H1 (cell line): ENCODE measurements at regions not wholly inside any gene's neighbourhood (a gene's known extent, or its start where the extent isn't known, plus 50 kb on each side); places are given as distances from the start of the nearest gene placed in this dataset.

Experiments used
- CTCF ChIA-PET: fragments of 300-600 bp; sonication (Branson Sonifier 250); formaldehyde crosslinking; loops from one replicate; lab custom pipeline; 2021; ENCODE audit not compliant: partially characterized antibody; lab: Charles Lee
- POLR2A ChIA-PET: fragments of 300-600 bp; sonication (Branson Sonifier 250); formaldehyde crosslinking; loops from one replicate; lab custom pipeline; 2021; ENCODE audit warnings: inconsistent platforms; ENCODE audit not compliant: partially characterized antibody; lab: Charles Lee
- DNase-seq, 2 experiments: peaks; one replicate each; pipeline versions ENCODE4 v3.0.0 to v3.0.0-alpha.2; 2010 to 2022; ENCODE audit warnings: low spot score in 2 of 2, low read depth in 1 of 2, mixed read lengths in 1 of 2
- FAIRE-seq: peaks from 2 replicates; lab custom pipeline; 2011; peaks lifted over from hg19 to GRCh38; lab: Jason Lieb, UNC
- H2AFZ ChIP-seq: 2 replicates; pipeline ENCODE4 v1.8.1; 2012; ENCODE audit warnings: low read length, inconsistent platforms
- H2AK5ac ChIP-seq: 2 replicates; pipeline ENCODE4 v1.6.1; 2013; ENCODE audit warnings: low read depth, low read length
- H2BK120ac ChIP-seq: replicated peaks from 2 replicates; pipeline ENCODE3; 2013; ENCODE audit warnings: low read depth, low read length, inconsistent platforms
- H2BK12ac ChIP-seq: 2 replicates; pipeline ENCODE4 v1.6.1; 2013; ENCODE audit warnings: low read depth, low read length
- H2BK15ac ChIP-seq: 2 replicates; pipeline ENCODE4 v1.6.1; 2013; ENCODE audit warnings: low read length
- H2BK20ac ChIP-seq: 2 replicates; pipeline ENCODE4 v1.6.1; 2013; ENCODE audit warnings: low read length
- H2BK5ac ChIP-seq: 2 replicates; pipeline ENCODE4 v1.6.1; 2013; ENCODE audit warnings: low read depth, low read length
- H3K14ac ChIP-seq: 2 replicates; pipeline ENCODE4 v1.6.1; 2013; ENCODE audit warnings: inconsistent platforms; ENCODE audit not compliant: insufficient read length
- H3K18ac ChIP-seq: 2 replicates; pipeline ENCODE4 v1.6.1; 2013; ENCODE audit warnings: low read length; ENCODE audit errors: extremely low read depth
- H3K23ac ChIP-seq: 2 replicates; pipeline ENCODE4 v1.6.1; 2013; ENCODE audit warnings: inconsistent platforms; ENCODE audit not compliant: insufficient read length
- H3K23me2 ChIP-seq: 2 replicates; pipeline ENCODE4 v1.6.1; 2013; ENCODE audit warnings: low read depth, low read length
- H3K27ac ChIP-seq: 2 replicates; pipeline ENCODE4 v1.6.1; 2011; ENCODE audit warnings: low read depth, low read length, inconsistent platforms
- H3K27me3 ChIP-seq, 4 experiments: replicated peaks in 1 of 4; 1 replicate in 1 of 4; 2 replicates in 3 of 4; pipeline versions ENCODE4 v1.6.1 to v1.8.1; 2011 to 2013; ENCODE audit warnings: low read length in 3 of 4, mild to moderate bottlenecking in 3 of 4, inconsistent platforms in 2 of 4, mixed read lengths in 2 of 4, moderate library complexity in 1 of 4; ENCODE audit not compliant: control insufficient read depth in 3 of 4, insufficient read depth in 3 of 4; ENCODE audit errors: extremely low read depth in 1 of 4
- H3K36me3 ChIP-seq, 4 experiments: 2 replicates each; pipeline versions ENCODE4 v1.6.1 to v1.8.1; 2011 to 2013; ENCODE audit warnings: mild to moderate bottlenecking in 4 of 4, low read length in 3 of 4, moderate library complexity in 2 of 4, control low read depth in 1 of 4, inconsistent platforms in 1 of 4; ENCODE audit not compliant: insufficient read depth in 4 of 4, control insufficient read depth in 2 of 4
- H3K4ac ChIP-seq: replicated peaks from 2 replicates; pipeline ENCODE3; 2013; ENCODE audit warnings: low read length, low read depth, mixed read lengths, inconsistent platforms; ENCODE audit not compliant: insufficient read length
- H3K4me1 ChIP-seq, 4 experiments: replicated peaks in 1 of 4; 1 replicate in 1 of 4; 2 replicates in 3 of 4; pipeline versions ENCODE4 v1.6.1 to v1.8.1; 2011 to 2013; ENCODE audit warnings: low read length in 3 of 4, inconsistent platforms in 2 of 4, mixed read lengths in 1 of 4; ENCODE audit not compliant: insufficient read depth in 4 of 4, control insufficient read depth in 3 of 4
- H3K4me2 ChIP-seq, 2 experiments: 2 replicates each; pipeline versions ENCODE4 v1.6.1 to v1.8.1; 2011 to 2013; ENCODE audit warnings: low read depth in 2 of 2, low read length in 2 of 2, control low read depth in 1 of 2, inconsistent platforms in 1 of 2, mild to moderate bottlenecking in 1 of 2; ENCODE audit not compliant: insufficient read depth in 1 of 2
- H3K4me3 ChIP-seq, 4 experiments: fragments of 200-600, 300-600 bp in 1 of 4; sonication (generic), shearing (Covaris generic), sonication (Bioruptor Twin) in 1 of 4; 2 replicates each; pipeline versions ENCODE4 v1.5.1 to v1.8.1; 2011 to 2016; ENCODE audit warnings: low read length in 4 of 4, low read depth in 3 of 4, control low read depth in 2 of 4, inconsistent platforms in 2 of 4, mild to moderate bottlenecking in 2 of 4, mixed read lengths in 1 of 4, moderate library complexity in 1 of 4; ENCODE audit not compliant: insufficient read depth in 2 of 4; ENCODE audit errors: extremely low read depth in 1 of 4
- H3K56ac ChIP-seq: replicated peaks from 2 replicates; pipeline ENCODE3; 2013; ENCODE audit warnings: low read depth, mild to moderate bottlenecking, mixed read lengths, low read length, inconsistent platforms; ENCODE audit not compliant: insufficient read length
- H3K79me1 ChIP-seq: 2 replicates; pipeline ENCODE4 v1.6.1; 2013; ENCODE audit warnings: low read depth, low read length, control low read depth
- H3K79me2 ChIP-seq, 2 experiments: 2 replicates each; pipeline versions ENCODE4 v1.6.1 to v1.8.1; 2012 to 2013; ENCODE audit warnings: low read length in 2 of 2, mild to moderate bottlenecking in 2 of 2, inconsistent platforms in 1 of 2; ENCODE audit not compliant: insufficient read depth in 2 of 2, control insufficient read depth in 1 of 2
- H3K9ac ChIP-seq, 4 experiments: replicated peaks in 1 of 4; 1 replicate in 1 of 4; 2 replicates in 3 of 4; pipeline versions ENCODE4 v1.6.1 to v1.8.1; 2011 to 2013; ENCODE audit warnings: low read depth in 3 of 4, low read length in 3 of 4, control low read depth in 2 of 4, mild to moderate bottlenecking in 2 of 4, moderate library complexity in 2 of 4, inconsistent platforms in 1 of 4; ENCODE audit errors: extremely low read depth in 1 of 4
- H3K9me3 ChIP-seq, 2 experiments: 2 replicates each; pipeline versions ENCODE4 v1.6.1 to v1.8.1; 2012 to 2013; ENCODE audit warnings: mild to moderate bottlenecking in 2 of 2, moderate library complexity in 2 of 2, control low read depth in 1 of 2, inconsistent platforms in 1 of 2, low read depth in 1 of 2, low read length in 1 of 2, mixed read lengths in 1 of 2; ENCODE audit not compliant: insufficient read depth in 2 of 2
- H4K20me1 ChIP-seq, 2 experiments: replicated peaks in 1 of 2; 2 replicates each; pipeline versions ENCODE3 to v1.8.1; 2011 to 2013; ENCODE audit warnings: inconsistent platforms in 2 of 2, low read length in 2 of 2, mild to moderate bottlenecking in 1 of 2; ENCODE audit not compliant: insufficient read depth in 2 of 2, control insufficient read depth in 1 of 2
- H4K5ac ChIP-seq: 2 replicates; pipeline ENCODE4 v1.6.1; 2013; ENCODE audit warnings: low read length, low read depth, mixed read lengths, inconsistent platforms; ENCODE audit not compliant: insufficient read length
- H4K8ac ChIP-seq: 2 replicates; pipeline ENCODE4 v1.8.0; 2013; ENCODE audit warnings: mild to moderate bottlenecking, moderate library complexity, low read length, inconsistent platforms; ENCODE audit not compliant: insufficient read depth; ENCODE audit errors: extremely low read depth
- H4K91ac ChIP-seq: replicated peaks from 2 replicates; pipeline ENCODE3; 2013; ENCODE audit warnings: low read length, mixed read lengths, inconsistent platforms; ENCODE audit not compliant: insufficient read length
- ASH2L ChIP-seq: fragments of 200-600, 300-600 bp; sonication (generic); IDR thresholded peaks from one replicate; pipeline ENCODE4 v1.7.1; 2017; ENCODE audit warnings: low read length
- BRCA1 ChIP-seq: IDR thresholded peaks from 2 replicates; pipeline ENCODE4 v1.6.1; 2012; ENCODE audit warnings: low read depth, low read length, improper control_type of control experiment
- CEBPB ChIP-seq: IDR thresholded peaks from 2 replicates; pipeline ENCODE4 v1.6.1; 2012; ENCODE audit warnings: low read depth, low read length
- CHD1 ChIP-seq: IDR thresholded peaks from 2 replicates; pipeline ENCODE4 v1.6.1; 2012; ENCODE audit warnings: low read depth, low read length, improper control_type of control experiment
- CREB1 ChIP-seq: IDR thresholded peaks from 2 replicates; pipeline ENCODE4 v1.6.1; 2012; ENCODE audit warnings: inconsistent platforms
- MAX ChIP-seq: IDR thresholded peaks from 2 replicates; pipeline ENCODE4 v1.6.1; 2012; ENCODE audit warnings: inconsistent platforms
- RBBP5 ChIP-seq: IDR thresholded peaks from 2 replicates; pipeline ENCODE4 v1.7.1; 2012; ENCODE audit warnings: low read depth, mild to moderate bottlenecking, inconsistent platforms, low read length, moderate library complexity, borderline replicate concordance
- RFX5 ChIP-seq: IDR thresholded peaks from 2 replicates; pipeline ENCODE4 v1.6.1; 2011; ENCODE audit warnings: low read depth, low read length, improper control_type of control experiment, borderline replicate concordance
- SIX5 ChIP-seq: IDR thresholded peaks from 2 replicates; pipeline ENCODE4 v1.6.1; 2011; ENCODE audit warnings: mild to moderate bottlenecking, low read depth, low read length
- SP4 ChIP-seq: IDR thresholded peaks from 2 replicates; pipeline ENCODE4 v1.6.1; 2012; ENCODE audit warnings: low read length, inconsistent platforms
- SUZ12 ChIP-seq: fragments of 200-600 bp; sonication (generic); IDR thresholded peaks from 2 replicates; pipeline ENCODE4 v1.6.1; 2012; ENCODE audit warnings: mild to moderate bottlenecking, inconsistent platforms, low read length, moderate library complexity, mixed read lengths
- TBP ChIP-seq: IDR thresholded peaks from 2 replicates; pipeline ENCODE4 v1.6.1; 2011; ENCODE audit warnings: low read depth, low read length, improper control_type of control experiment
- ZNF274 ChIP-seq: IDR thresholded peaks from 2 replicates; pipeline ENCODE4 v1.7.0; 2012; ENCODE audit warnings: low read length, borderline replicate concordance; ENCODE audit errors: extremely low read depth
- WGBS, 2 experiments: shearing (Covaris generic) in 1 of 2; methylation state at CpG; one replicate each; pipeline versions ENCODE4 v1.1.6 to v1.1.7; 2013 to 2015; ENCODE audit warnings: low lambda C conversion rate in 2 of 2, mixed read lengths in 2 of 2, inconsistent platforms in 1 of 2, low coverage in 1 of 2, missing lambda C conversion rate in 1 of 2; ENCODE audit not compliant: insufficient replicate concordance in 2 of 2, insufficient coverage in 1 of 2, insufficient read length in 1 of 2; ENCODE audit errors: extremely low coverage in 1 of 2, missing lambda C conversion rate in 1 of 2; 5-methylcytosine and 5-hydroxymethylcytosine counted together

- Histone ChIP-seq H3K27ac (no peak overlapping the region), H2BK12ac (no peak overlapping the region), H3K4me3 (no peak overlapping the region), H4K20me1 (no peaks in the 10 kb centered on the region), H3K36me3 (no peaks in the 10 kb centered on the region), H2BK120ac (no peak overlapping the region), H3K56ac (no peak overlapping the region), H3K4me1 (peaks cover 0 to 3% (median 1%) of the 10 kb centered on the region in 4 experiments; a peak in 2 of 7 replicates), H3K9ac (no peak overlapping the region), H3K9me3 (no peaks in the 10 kb centered on the region), H2BK5ac (no peak overlapping the region), H2BK15ac (no peak overlapping the region), H3K23me2 (no peaks in the 10 kb centered on the region), H3K4ac (no peak overlapping the region), H3K79me2 (no peaks in the 10 kb centered on the region), H3K23ac (no peak overlapping the region), H4K91ac (no peak overlapping the region), H3K14ac (no peak overlapping the region), H3K27me3 (no peaks in the 10 kb centered on the region), H3K18ac (no peak overlapping the region), H4K8ac (no peak overlapping the region), H3K79me1 (no peaks in the 10 kb centered on the region), H4K5ac (no peak overlapping the region), H2BK20ac (no peak overlapping the region), H2AK5ac (no peak overlapping the region), H3K4me2 (no peak overlapping the region), H2AFZ (no peak overlapping the region)
- WGBS, 2 experiments, result 98% methylated on average over 3 of the region's 3 CpGs; no CpG with 5 or more reads in 1 of the 2 experiments
- FAIRE-seq (no peak), DNase-seq (no peak)
- TF ChIP-seq BRCA1 (no peak), ASH2L (no peak), TBP (no peak), SIX5 (no peak), RFX5 (no peak), SUZ12 (no peak), CHD1 (no peak), CEBPB (no peak), RBBP5 (no peak), CREB1 (no peak), MAX (no peak), SP4 (no peak), ZNF274 (no peak)
- ChIA-PET POLR2A (no interaction called here), CTCF (no interaction called here)
These were observed 181.8 kb upstream of the IL12B start for GRCh38 chr5:159512064-159512463.
